ENCODE measurements at regions not wholly inside any gene's neighbourhood (a gene's known extent, or its start where the extent isn't known, plus 50 kb on each side); places are given as distances from the start of the nearest gene placed in this dataset.

- Mint-ChIP-seq H3K27me3 (ENCODE audit: low read depth) (peaks cover 23% of the 10 kb centered on the region), H3K4me3 (no peak overlapping the region), H3K27ac (no peak overlapping the region), H3K9me3 (no peaks in the 10 kb centered on the region), H3K36me3 (ENCODE audit: low read depth) (no peaks in the 10 kb centered on the region), H3K4me1 (no peaks in the 10 kb centered on the region)
- no peak for TF ChIP-seq CTCF (IDR thresholded peaks at IDR 0.05; ENCODE audit: unreplicated experiment in 3 of 3)
Measured at GRCh38 chr22:49641770-49642313, 185.8 kb downstream of the BRD1 start.

GRCh38 chr22:49640366-49641095 is 187.1 kb downstream of the BRD1 start:
- no peak overlapping the region for H3K4me3 Mint-ChIP-seq
- peaks cover 17% of the 10 kb centered on the region for H3K27me3 Mint-ChIP-seq (ENCODE audit: low read depth)
- no peaks in the 10 kb centered on the region for H3K36me3 Mint-ChIP-seq (ENCODE audit: low read depth)
- H3K4me1 Mint-ChIP-seq, result no peaks in the 10 kb centered on the region
- H3K9me3 Mint-ChIP-seq, result no peaks in the 10 kb centered on the region
- H3K27ac Mint-ChIP-seq, result no peak overlapping the region
- no peak for TF ChIP-seq CTCF (IDR thresholded peaks at IDR 0.05; ENCODE audit: unreplicated experiment in 3 of 3)

DNA sequence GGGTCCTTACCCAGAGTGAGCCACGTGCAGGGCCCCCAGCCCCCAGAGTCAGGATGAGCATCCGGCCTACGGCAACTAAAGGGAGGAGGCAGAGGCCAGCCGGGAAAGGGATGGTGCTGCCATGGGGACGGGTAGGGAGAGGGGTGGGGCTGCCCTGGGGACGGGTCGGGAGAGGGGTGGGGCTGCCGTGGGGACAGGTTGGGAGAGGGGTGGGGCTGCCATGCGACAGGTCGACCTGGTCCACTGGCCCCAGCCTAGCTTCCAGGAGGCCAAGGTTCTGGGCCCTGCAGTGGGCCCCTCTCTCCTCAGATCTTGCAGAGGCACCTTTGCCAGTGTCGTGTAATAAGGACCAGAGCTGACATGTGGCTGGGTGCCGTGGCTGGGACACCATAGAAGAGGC is 187.7 kb downstream of the BRD1 start:
- Mint-ChIP-seq H3K9me3 (no peaks in the 10 kb centered on the region), H3K27ac (no peak overlapping the region), H3K27me3 (ENCODE audit: low read depth) (peaks cover 16% of the 10 kb centered on the region), H3K4me3 (no peak overlapping the region), H3K4me1 (no peaks in the 10 kb centered on the region), H3K36me3 (ENCODE audit: low read depth) (no peaks in the 10 kb centered on the region)
- TF ChIP-seq CTCF (IDR thresholded peaks at IDR 0.05; ENCODE audit: unreplicated experiment in 3 of 3), result no peak

GRCh38 chr22:49638788-49639187 is 188.9 kb downstream of the BRD1 start:
- no peak for TF ChIP-seq CTCF (IDR thresholded peaks at IDR 0.05; ENCODE audit: unreplicated experiment in 3 of 3)

DNA sequence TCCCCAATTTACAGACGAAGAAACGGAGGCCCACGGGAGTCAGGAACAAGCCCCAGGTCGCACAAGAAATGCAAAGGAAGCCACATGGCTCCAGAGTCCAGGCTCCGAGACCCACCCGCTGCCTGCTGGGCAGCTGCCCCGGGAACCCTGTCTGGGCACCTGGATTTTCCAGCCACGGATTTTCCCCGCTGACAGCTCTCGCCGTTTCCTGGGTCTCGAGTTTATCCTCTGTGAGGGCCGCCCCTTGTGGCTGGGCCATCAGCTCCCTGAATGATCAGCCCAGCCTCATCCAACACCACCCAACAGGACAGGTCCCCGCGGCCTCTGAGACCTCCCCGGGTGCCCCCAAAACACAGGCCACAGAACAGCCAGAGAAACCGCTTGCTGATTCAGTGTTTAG is 189.7 kb downstream of the BRD1 start:
- no peak overlapping the region for H3K27ac Mint-ChIP-seq
- no peak overlapping the region for H3K4me3 Mint-ChIP-seq
- H3K9me3 Mint-ChIP-seq, result no peaks in the 10 kb centered on the region
- H3K36me3 Mint-ChIP-seq (ENCODE audit: low read depth), result no peaks in the 10 kb centered on the region
- H3K4me1 Mint-ChIP-seq, result no peaks in the 10 kb centered on the region
- peaks cover 16% of the 10 kb centered on the region for H3K27me3 Mint-ChIP-seq (ENCODE audit: low read depth)
- no peak for TF ChIP-seq CTCF (IDR thresholded peaks at IDR 0.05; ENCODE audit: unreplicated experiment in 3 of 3)

More at GRCh38 chr22:49638788-49639187, 188.9 kb downstream of the BRD1 start:
- H3K4me3 Mint-ChIP-seq, result no peak overlapping the region
- H3K27me3 Mint-ChIP-seq (ENCODE audit: low read depth), result peaks cover 16% of the 10 kb centered on the region
- no peaks in the 10 kb centered on the region for H3K4me1 Mint-ChIP-seq
- no peaks in the 10 kb centered on the region for H3K9me3 Mint-ChIP-seq
- H3K27ac Mint-ChIP-seq, result no peak overlapping the region
- no peaks in the 10 kb centered on the region for H3K36me3 Mint-ChIP-seq (ENCODE audit: low read depth)

DNA sequence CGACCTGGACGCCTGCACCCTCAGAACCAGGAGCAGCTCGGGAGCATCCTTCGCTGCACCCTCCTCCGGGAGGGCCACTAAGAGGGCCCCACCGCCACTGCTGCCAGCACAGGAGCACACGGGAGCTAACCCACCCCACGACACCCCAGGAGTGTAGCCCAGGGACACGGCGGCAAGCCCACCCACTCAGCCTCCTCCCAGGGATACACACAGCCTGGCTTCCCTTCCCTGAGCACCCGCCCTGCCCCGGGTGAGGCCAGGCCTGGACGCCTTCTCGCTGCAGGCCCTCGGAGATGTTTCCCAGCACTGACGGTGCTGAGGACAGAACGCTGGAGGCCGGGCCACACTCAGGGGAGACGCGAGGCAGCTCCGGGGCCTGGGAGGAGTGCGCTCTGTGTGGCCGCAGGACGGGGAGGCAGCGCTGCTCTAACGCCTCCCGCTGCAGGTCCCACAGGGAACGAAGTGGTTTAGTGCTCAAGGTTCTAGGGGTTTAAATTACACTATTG is 190.4 kb downstream of the BRD1 start:
- Mint-ChIP-seq H3K27ac (no peak overlapping the region), H3K4me3 (no peak overlapping the region), H3K36me3 (ENCODE audit: low read depth) (no peaks in the 10 kb centered on the region), H3K27me3 (ENCODE audit: low read depth) (peaks cover 22% of the 10 kb centered on the region), H3K9me3 (no peaks in the 10 kb centered on the region), H3K4me1 (peaks cover 5% of the 10 kb centered on the region)
- no peak for TF ChIP-seq CTCF (IDR thresholded peaks at IDR 0.05; ENCODE audit: unreplicated experiment in 3 of 3)

Data from nephron (organoid).